ENCODE measurements at regions not wholly inside any gene's neighbourhood (a gene's known extent, or its start where the extent isn't known, plus 50 kb on each side); places are given as distances from the start of the nearest gene placed in this dataset.

GRCh38 chr7:86955895-86956503 lies 103.5 kb downstream of the ELAPOR2 start:
- no peak for TF ChIP-seq CTCF (conservative IDR thresholded peaks at IDR 0.05; ENCODE audit: low read length)
- TF ChIP-seq EZH2phosphoT487 (IDR thresholded peaks at IDR 0.05; ENCODE audit: borderline replicate concordance): no peak
